ENCODE measurements at regions not wholly inside any gene's neighbourhood (a gene's known extent, or its start where the extent isn't known, plus 50 kb on each side); places are given as distances from the start of the nearest gene placed in this dataset.

DNA sequence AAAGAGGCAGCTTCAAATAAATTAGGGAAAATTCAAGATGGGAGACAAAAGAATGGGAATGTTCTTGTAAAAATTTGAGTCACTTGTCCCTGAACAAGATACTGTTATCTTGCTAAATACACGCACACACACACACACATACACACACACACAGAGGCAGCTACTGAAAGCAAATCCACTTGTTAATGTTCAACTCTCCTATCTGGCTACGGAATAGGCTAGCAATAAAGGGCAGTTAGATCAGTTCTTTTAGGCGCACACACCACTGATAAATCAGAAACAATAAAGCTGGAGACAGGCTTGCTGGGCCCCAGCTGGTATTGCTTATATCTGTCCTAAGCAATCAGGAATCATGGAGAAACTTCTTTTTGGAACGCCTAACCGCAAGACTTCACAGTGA, 461.6 kb downstream of the BCL11A start:
- TF ChIP-seq YY1 (IDR thresholded peaks at IDR 0.05; ENCODE audit: insufficient read depth, insufficient read length) (no peak), SUZ12 (IDR thresholded peaks at IDR 0.05; ENCODE audit: extremely low read depth, insufficient read depth, insufficient read length) (no peak)
